Fibroblast of peridontal ligament (primary cell): ENCODE measurements at regions not wholly inside any gene's neighbourhood (a gene's known extent, or its start where the extent isn't known, plus 50 kb on each side); places are given as distances from the start of the nearest gene placed in this dataset.
A peak's percentile ranks its signal among the peaks of the same experiment; 100 is the strongest.

Experiments
- DNase-seq: peaks from one replicate; pipeline ENCODE4 v3.0.0-alpha.2; 2010; ENCODE audit errors: extremely low read depth

DNA sequence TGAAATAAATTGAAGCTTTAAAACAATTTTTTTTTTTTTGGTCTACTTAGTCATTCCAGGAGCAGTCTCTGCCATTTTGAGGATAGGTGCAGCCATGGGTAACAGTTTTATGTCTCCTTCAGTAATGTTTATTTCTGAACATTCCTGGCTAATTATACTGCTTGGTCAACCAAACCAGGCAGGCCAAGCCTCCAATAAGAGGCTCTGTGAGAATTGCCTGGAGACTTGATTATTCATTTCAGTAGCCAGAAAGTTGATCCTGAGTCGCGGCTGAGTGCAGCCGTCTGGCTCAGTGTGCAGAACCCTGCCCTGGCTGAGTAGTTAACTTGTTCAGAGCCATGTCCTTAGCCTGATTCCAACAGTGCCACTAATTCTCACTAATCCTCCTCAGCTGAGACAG is 364.0 kb upstream of the FAT3 start:
- DNase-seq, result peak; percentile 1

DNA sequence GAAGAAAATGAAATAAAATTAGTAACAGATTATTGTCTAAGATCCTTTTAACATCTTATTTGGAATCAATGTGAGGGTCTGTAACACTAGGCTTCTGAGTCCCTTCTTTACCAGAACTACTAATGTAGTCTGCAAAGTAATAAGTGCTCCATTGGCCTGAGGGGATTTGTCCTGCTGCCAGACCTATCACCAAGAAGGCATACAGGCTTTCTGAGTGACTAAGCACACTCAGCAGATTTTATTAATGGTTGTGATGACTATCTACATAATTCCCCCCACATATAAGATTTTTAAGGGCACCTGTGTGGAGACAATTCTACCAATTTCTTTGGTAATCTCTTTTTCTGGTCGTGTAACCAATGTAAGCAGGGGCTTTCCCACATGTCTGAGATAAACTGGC is 365.0 kb upstream of the FAT3 start:
- no peak for DNase-seq

DNA sequence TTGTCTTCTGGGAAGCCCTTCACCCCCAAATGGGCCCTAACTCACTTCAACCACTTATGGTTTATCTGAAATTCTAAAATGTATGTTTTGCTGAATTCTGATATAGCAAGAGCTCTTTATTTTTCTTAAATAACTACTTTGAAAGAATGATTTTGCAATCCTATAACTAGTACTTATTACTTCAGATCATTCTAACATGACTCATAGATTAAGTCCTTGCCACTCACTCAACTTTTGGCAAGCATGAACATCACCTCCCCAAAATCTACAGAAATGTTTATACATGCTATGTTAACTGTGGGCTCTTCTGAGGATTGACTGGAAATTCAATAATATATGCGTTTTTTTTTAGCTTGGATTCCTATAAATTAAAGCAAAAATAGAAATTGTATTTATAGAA is 367.4 kb upstream of the FAT3 start:
- DNase-seq, result peak; percentile 21

DNA sequence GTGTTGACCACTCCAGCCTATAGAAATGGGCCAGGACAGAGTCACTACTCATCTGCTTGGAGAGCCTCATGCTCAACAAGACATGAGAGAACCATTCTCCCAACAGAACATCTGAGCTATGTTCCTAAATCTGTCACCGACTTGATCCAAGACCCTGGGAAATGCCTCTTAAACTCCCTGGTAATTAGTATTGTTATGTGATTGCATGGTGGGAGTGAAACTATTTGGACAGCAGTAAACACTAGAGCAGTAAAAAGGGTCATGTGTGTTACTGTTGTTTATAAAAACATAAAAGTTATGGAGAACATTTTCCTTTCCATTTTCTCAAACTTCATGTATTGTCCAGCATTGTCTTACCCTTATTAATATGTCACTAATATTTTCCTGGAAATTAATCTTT is 369.8 kb upstream of the FAT3 start:
- no peak for DNase-seq

DNA sequence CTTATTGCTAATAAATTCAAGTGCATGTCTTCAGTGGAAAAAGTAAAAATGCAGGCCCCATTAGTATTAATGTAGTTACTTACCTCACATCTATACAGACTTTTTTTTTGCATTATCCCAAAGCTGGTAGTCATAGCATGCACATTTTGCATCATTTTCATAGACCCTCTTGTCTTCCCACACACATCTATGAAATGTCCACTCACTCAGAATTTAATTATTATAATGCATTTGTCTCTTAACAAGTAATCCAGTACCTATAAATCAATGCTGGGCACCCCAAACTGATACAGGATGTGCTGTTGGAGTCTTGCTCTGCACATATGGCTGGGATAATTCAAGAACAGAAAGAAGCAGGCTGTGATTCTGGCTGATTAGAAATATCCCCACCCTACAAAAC is 370.4 kb upstream of the FAT3 start:
- DNase-seq, result no peak

DNA sequence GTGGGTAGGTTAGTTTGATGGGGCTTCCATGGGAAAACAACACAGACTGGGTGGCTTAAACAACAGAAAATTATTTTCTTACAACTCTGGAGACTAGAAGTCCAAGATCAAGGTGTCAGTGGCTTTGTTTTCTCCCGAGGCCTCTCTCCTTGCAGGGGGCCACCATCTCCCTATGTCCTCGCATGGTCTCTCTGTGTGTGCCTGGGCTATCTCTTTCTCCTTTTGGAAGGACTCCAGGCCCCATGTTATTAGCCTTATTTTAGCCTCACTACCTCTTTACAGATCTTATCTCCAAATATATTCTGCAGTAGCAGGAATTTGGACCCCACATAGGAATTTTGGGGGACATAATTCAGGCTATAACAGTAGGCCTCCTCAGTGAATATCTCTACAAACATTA is 372.7 kb upstream of the FAT3 start:
- no peak for DNase-seq

DNA sequence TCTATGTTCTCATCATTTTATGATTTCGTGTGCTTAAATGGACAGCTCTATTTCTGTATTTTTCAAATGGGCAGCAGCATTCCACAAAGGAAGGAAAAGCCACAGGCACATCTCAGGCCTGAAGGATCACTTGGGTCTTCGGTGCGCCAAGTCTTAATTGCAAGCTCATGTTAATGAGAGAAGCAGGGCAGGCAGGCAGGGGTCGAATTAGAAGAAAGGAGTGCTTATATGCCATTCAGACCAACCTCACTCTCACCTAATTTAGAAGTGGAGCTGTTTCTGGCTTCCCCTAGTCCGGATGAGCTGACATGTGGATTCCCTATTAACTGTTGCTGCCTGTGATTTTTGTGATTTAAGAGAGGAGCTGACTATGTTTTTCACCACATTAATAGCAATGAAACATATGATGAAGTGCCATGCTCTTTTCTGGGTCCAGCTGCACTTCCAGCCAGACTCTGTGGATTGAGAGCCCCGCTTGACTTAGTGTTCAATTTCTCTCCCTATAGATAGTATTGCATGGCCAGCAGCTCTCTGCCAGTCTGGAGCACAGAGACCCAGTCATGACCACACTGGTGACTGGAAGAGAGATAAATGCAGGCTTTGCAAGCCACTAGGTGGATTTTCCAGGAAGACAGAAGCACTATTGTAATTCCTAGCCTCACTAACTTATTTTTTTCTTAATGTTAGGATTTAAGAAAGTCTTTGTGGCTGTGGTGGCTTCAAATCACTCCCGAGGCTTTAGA is 373.9 kb upstream of the FAT3 start:
- DNase-seq, result no peak

DNA sequence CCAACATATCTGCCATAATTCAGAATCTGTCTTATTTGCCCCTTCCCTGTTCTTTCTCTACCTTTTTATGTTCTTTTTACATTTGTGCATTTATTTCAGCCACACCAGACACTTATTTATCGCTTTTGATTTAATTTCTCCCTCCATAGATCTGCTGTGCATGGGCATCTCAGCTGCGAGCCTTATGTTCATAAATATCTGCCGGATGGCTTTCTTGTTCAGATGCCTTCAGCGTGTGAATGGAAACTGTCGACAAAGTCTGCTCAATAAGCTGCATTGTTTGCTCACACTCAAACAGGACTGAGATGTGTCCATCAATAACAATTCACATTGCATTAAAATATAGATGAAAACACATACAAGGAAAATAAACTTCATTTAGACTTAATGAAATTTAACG is 374.6 kb upstream of the FAT3 start:
- no peak for DNase-seq

DNA sequence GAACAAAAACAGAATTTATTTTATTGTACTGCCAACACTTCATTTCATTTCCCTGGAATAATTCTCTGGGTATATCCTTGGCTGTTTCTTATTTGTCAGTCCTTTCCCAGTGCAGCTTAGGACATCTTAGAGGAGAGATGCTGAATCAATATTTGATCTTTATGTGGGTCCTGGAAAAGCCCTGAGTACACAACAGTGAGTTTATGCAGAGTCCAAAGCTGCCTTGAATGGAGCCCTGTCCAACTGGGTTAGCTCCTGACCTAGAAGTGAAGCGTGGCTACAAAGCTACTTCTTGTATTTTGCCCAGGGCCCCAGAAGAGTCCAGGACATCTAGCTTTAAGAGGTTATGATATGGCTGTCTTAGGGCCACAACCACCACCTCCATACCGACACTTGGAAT is 378.0 kb upstream of the FAT3 start:
- no peak for DNase-seq

DNA sequence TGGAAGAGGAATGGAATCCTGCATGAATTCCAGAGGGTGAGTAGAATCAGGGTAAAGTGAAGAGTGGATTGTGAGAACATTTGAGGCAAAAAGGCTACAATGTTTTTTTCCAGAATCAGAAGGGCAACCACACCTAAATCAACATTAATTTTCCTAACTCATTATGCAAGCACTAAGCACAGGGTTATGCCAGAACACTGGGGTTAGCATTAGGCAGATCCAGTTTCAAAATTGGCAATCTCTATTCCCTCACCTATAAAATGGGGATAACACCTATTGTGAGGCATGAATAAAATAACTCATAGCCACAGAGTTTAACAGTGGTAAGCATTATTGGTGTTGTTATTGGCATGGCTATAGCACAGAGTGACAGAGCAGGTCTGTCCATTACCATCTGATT is 378.6 kb upstream of the FAT3 start:
- DNase-seq, result no peak

DNA sequence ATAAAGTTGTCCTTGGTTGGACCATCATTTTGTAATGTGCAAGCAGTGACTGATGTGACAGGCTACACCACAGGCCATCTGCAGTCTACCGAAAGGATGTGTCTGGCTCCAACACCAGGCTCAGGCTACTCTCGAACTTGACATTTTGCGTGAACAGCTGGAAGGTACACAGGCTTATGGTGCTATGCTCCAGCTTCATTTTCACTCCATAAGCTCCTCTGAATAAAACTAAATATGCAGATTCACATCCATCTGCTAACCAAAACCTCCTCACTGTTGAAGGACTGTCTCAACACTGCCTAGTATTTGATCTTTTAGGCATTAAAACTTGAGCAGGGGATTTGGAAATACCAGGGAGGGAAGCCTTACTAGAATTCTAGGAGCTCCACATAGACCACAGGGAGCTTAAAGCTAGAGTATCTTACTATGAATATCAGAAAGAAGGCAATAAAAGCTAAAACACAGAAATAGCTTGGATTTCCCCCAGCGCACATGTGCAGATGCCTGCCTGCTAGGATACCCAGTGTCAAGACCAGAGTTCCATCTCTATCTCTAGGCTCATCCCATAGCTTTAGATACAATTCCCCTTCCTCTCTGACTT is 383.9 kb upstream of the FAT3 start:
- DNase-seq, result no peak

DNA sequence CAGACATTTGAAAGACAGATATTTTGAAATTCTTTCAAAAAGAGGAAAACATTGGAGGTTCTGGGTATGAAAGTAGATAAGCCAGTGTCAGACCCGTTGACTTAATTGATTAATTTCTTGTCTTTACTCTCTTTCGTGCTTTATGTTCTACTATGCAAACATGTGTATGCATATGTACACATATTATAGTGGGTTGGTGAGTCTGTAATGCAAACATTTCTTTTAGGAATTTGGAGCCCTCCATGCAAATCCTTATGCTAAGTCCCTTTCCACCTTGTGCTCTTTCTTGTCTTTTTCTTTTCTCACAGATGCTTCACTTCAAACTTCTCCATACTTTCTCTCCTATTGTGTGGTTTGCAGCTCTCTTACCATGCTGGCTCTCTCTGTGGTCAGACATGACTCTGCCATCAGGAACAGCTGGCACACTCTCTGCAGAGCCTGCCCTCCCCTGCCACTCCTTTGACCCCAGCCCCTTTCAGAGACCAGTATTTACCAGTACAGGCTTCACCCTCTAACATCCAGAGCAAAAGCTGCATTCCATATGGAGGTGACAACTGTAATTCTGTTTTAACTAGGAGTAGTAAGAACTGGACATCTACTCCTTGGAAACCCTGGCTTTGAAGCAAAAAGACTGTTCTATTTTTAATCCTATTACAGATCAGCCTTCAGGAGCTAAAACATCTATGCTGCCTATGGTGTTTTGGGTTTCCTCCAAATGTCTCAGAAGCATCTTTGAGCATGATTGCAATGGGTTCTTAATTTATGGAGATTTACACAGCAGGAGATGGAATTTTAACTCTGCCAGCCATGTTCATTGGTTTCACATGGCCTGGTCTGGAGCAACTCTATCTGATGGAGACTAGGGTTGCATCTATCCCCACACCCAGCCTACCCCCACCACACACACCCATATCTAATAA is 386.9 kb upstream of the FAT3 start:
- no peak for DNase-seq

DNA sequence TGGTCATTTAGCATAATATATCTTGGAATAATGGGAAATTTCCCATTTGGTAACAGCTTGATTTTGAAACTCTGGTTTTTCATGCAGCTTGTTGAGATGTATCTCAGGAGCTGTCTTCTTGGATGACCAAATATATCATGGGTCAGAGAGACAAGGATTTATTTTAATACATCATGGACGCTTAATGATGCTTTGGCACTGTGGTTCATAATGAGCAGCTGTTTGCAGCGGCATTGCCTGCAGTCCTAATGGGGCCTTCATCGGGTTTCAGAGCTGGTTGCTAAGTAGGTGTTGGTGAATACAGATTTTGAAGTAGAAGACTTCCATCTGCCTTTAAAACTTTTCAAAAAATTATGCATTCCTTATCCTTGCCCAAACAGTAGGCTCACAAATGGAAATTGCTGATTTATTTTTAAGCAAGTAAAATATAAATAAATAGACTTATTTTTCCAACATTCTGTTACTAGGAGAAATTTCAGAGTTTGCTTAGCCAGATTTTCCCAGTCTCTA is 389.5 kb upstream of the FAT3 start:
- no peak for DNase-seq

DNA sequence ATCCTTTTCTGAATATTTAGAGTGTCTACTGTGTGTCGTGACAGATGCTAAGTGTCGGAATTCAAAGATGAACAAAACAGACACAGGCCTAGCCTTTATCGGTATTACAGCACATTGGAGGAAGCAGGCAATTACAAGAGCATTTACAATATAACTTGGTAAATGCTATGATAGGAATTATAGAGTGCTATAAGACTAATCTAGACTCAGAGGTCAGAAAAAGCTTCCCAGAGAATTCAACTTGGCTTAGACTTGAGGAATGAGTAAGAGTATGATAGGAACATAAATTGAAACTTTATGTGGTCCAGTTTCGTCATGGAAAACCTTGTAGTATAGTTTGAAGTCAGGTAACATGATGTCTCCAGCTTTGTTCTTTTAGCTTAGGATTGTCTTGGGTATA is 395.7 kb upstream of the FAT3 start:
- DNase-seq, result no peak

DNA sequence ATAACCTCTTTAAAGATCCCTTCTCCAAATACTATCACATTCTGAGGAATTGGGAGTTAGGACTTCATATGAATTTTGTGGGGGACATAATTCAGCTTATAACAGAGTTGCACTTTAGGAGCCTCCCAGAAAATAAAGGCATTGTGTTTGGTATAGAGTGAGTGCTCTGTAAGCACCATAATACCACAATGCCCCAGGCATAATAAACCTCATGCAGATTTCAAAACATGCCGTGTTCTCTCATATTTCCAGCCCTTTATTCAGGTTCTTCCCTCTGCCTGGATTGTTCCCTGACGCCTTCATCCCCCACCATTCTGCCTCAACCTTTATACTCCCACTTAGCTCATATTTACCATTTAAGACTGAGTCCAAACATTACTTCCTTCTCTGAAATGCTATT is 398.8 kb upstream of the FAT3 start:
- DNase-seq, result no peak

DNA sequence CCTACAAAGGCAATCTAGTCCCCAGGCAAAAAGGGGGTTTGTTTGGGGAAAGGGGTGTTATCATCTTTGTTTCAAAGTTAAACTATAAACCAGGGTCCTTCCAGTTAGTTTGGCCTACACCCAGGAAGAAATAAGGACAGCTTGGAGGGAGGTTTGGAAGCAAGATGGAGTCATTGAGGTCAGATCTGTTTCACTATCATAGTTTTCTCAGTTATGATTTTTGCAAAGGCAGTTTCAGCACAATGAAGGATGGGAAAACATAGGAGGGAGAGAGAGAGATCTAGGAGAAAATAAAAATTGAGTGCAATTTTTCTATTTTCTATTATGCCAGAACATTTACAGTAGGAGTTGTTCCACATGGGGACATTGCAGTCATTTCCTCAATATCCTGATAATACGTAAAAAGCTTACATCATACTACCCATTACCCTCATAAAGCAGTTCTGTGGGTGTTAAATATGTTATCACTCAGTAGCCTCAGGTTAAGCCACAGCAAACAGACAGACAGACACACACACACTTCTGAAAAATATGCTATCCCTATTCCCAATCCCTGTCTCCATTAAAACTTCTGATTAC is 401.3 kb upstream of the FAT3 start:
- DNase-seq, result no peak

DNA sequence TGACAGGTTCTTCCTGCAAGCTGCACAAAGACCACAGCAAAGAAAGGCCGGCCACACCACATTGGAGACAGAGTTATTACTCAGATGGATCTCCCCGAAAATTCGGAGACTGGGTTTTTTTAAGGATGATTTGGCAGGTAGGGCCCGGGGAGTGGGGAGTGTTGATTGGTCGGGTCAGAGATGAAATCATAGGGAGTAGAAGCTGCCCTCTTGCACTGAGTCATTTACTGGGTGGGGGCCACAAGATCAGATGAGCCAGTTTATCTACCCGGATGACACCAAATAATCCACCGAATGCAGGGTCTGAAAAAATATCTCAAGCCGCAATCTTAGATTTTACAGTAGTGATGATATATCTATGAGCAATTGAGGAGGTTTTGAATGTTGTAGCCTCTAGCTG is 401.8 kb upstream of the FAT3 start:
- no peak for DNase-seq

DNA sequence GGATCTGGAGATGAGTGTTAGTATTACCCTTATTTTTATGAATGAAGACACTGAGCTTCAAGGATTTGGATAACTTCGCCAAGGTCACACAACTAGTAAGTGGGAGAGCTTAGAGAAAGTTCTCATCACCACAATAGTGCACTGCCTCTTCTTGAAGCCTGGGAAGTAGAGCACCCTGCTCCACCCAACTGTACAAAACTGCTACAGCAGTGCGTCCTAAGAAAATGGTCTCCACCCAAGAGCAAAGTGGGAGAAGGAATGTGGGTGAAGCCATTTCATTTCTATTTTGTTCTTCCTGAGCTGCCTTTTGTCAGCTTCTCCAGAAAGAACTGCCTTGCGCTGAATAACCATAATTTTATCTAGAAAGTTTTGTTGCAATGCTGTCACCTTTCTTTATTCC is 403.9 kb upstream of the FAT3 start:
- DNase-seq, result no peak

DNA sequence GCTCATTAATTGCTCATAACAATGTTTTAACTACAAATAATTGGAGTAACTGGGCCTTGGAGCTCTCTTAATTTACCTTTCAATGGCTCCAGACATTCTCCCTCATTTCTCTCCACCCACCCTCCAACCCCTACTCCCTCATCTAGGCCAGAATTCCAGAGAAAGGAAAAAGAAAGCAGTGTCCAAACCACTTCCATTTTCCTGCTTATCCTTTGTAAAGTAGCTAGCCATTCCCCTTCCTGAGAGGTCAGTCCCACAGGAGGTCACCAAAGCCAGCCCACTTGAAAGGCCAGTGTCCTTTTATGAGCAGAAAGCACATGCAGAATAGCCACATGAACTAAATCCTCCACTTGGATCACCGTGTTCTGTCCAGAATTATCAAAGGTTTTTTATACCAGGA is 404.8 kb upstream of the FAT3 start:
- no peak for DNase-seq

DNA sequence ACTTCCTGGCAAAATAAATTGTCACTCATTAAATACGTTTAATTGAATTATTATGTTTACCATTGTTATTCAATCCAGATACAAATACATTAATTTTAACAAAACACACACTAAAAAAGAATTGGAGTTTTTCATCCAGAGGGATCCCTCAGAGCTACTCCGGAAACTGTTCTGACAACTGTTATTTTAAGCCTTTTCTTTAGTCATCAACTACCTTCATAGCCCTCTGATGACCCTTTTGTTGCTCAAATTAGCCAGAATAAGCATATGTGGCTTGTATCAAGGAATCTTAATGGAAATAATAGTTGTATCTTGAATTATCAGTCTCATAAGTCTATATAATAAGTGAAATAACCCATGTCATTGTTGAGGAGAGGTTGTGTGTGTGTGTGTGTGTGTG is 405.4 kb upstream of the FAT3 start:
- no peak for DNase-seq

DNA sequence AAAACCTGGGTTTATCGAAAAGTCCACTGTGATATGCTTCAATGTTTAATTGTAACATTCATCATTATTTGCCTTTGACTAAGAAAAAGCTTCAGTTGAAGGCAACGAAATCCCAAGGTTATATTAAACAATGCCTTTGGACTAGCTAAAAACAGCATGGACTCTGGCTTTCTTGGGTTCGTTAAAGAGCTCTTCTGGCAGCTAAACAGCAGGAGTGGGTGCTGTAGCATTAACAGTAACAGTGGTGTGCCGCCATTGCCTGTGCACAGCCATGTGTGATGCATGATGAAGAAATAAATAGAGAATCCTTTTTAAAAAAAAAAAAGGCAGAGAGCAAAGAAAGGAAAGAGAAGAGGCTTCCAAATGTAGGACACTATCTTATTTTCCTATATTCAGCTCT is 406.6 kb upstream of the FAT3 start:
- DNase-seq, result no peak

DNA sequence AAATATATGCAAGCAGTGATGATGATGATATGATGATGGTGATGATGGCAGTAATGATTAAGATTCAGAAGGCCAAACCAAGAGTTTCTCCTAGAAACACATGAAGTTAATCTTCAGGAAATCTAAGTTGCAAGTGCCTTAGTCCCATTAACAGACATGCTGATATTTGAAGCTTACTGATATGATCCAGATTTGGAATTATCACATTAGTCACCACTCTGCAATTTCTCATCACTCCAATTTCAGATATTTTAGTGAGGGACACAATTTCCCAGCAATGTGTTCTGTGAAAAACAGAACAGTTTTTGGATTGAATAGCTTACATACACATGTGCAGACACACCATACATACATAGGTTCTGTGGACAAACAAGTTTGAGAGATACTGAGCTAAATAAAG is 411.4 kb upstream of the FAT3 start:
- no peak for DNase-seq
